GM19035 (cell line): ENCODE measurements at regions not wholly inside any gene's neighbourhood (a gene's known extent, or its start where the extent isn't known, plus 50 kb on each side); places are given as distances from the start of the nearest gene placed in this dataset.

ENCODE experiments used
- ATAC-seq: cut with Tn5 transposase; IDR thresholded peaks from one replicate; pipeline ENCODE4 v1.9.1; 2021; ENCODE audit not compliant: unreplicated experiment

- ATAC-seq, result no peak
These were observed 207.1 kb upstream of the ZC3H12A start for GRCh38 chr1:37267111-37267835.

DNA sequence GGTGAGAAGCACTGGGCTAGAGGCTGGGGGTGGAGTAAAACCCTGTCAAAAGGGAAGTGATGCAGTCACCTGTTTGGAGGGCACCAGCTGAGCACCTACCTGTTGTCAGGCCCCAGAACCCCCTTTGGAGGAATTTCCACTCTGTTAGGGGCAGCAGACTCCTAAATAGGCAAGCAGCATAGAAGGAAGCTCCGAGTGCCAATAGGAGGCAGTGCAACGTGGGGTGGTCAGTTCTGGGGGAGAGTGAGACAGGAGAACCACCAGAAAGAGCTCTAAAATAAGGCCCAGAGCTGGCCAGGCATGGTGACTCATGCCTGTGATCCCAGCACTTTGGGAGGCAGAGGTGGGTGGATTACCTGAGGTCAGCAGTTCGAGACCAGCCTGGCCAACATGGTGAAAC is 203.7 kb upstream of the ZC3H12A start:
- no peak for ATAC-seq

GRCh38 chr1:37272626-37273025 is 201.8 kb upstream of the ZC3H12A start:
- no peak for ATAC-seq

- no peak for ATAC-seq
These were observed 199.9 kb upstream of the ZC3H12A start for GRCh38 chr1:37274486-37274885.

DNA sequence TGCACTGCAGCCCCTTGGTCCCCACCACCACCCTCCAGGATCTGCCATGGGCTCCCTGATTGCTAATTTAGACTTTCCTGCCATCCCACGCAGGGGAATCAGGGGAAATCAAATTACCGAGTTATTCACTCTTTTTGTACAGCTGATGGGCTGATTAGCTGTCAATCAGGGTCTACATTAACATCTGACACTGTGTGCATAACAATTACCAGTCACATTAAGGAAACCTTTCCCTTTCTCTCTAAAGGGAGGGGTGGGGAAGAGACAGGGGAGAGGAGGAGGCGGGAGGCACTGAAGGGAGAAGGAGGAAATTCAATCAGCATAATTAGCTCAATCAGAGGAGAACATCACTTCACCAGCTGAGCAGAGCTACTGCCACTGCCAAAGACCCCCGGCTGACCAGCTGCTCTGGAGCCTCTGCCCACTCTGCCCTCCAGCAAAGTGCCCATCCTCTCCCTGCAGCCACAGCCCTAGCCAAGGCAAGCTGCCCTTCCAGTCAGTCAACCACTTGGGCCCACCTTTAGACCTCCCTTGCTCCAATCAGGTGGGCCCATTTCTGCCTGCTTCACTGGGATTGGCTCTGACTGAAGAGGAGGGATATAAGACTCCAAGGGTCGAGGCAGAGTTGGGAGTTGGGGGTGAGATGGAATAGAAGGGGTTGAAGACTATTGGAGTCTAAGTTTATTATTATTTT is 199.3 kb upstream of the ZC3H12A start:
- no peak for ATAC-seq

GRCh38 chr1:37277366-37277765 is 197.0 kb upstream of the ZC3H12A start:
- ATAC-seq, result no peak

DNA sequence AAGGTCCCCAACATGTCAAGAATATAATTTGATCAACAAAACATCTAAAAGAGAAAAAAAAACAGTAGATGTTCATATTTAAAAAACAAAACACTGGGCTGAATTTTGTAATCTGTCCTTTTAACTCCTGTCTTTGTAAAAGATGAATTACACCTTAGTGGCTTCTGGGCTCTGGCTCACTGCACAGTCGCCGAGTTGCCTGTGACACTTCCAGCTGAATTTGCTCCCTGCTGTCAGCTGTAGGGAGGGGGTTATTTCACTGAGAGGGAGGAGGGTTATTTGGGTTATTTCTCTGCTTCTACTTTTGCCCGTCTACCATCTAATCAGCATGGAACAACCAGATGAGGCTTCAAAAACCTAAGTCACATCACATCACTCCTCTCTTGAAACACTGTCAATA is 193.0 kb upstream of the ZC3H12A start:
- no peak for ATAC-seq

GRCh38 chr1:37282764-37283163 is 191.6 kb upstream of the ZC3H12A start:
- no peak for ATAC-seq

- no peak for ATAC-seq
These were observed 190.3 kb upstream of the ZC3H12A start for GRCh38 chr1:37284053-37284452.

- no peak for ATAC-seq
These were observed 187.5 kb upstream of the ZC3H12A start for GRCh38 chr1:37286881-37287280.

- ATAC-seq, result peak; percentile 95
These were observed 185.5 kb upstream of the ZC3H12A start for GRCh38 chr1:37288900-37289299.

DNA sequence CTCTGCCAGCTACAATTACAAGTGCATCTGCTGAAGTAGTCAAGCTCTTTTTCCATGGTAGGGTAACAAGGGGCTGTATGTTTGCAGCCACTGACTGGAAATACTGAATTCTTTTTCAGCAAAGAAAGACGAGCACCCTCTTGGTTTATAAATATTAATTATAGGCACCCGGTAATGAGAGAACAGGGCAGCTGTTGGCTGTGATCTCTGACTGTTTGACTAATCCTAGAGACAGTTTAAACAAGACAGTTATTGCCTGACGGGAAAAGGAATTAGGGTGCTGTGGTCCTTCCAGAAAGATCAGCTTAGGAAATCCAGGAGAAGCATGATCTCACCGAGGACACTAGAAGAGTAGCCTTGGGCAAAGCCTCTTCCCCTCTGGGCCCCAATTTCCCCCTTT is 183.7 kb upstream of the ZC3H12A start:
- ATAC-seq, result no peak

GRCh38 chr1:37292789-37293188 is 181.6 kb upstream of the ZC3H12A start:
- ATAC-seq, result no peak

DNA sequence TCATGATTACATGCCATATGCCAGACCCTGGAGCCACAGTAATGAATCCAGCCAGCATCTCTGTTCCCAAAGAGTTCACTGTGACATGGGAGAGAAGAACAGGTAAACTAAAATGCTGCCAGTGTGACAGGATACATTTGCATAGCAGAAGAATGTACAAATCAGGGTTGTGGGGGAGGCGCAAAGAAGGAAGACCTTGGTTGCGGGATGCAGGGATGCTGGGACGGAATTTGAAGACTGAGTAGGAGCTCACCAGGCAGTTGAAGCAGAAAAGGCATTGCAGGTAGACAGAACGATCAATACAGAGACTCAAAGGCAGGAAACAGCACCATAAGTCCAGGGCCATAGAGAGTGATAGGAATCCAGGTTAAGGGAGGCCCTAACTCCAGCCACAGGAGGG is 180.3 kb upstream of the ZC3H12A start:
- ATAC-seq, result no peak

GRCh38 chr1:37294529-37294928 is 179.9 kb upstream of the ZC3H12A start:
- no peak for ATAC-seq

DNA sequence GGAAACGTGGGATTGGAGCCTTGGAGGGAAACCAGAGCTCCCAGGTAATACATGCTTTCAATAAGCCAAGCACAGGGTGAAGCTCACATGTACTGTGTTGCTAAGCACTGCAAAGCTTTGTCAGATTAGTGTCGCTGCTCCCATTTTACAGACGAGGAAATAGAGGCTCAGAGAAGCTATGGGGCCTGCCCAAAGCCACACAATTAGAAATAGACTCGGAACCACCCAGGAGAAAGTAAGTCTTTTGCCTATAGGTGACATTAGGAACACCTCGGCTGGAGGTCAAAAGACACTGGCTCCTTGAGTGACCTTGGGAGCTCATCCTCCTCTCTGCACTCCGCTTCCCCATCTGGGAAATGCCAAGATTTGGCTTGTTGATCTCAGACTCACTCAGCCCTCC is 175.6 kb upstream of the ZC3H12A start:
- ATAC-seq, result no peak

DNA sequence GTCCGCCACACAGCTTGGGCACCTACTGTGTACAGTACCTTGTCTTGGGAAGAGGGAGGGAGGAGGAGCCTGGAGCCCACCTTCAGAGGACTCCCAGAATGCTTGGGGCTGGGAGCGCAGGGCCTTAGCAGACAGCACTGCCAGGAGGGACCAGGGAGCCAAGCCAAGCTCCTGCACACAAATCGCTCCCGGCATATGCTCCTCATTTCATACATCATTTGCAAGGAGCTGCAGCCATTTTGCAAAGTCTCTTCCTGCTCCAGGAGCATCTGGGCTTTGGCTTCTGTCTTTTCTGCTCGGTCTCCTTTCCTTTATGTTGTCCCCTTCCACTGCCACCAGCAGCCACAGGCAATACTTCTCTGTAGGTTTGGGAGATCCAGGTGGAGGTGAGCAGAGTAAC is 175.2 kb upstream of the ZC3H12A start:
- ATAC-seq, result no peak

DNA sequence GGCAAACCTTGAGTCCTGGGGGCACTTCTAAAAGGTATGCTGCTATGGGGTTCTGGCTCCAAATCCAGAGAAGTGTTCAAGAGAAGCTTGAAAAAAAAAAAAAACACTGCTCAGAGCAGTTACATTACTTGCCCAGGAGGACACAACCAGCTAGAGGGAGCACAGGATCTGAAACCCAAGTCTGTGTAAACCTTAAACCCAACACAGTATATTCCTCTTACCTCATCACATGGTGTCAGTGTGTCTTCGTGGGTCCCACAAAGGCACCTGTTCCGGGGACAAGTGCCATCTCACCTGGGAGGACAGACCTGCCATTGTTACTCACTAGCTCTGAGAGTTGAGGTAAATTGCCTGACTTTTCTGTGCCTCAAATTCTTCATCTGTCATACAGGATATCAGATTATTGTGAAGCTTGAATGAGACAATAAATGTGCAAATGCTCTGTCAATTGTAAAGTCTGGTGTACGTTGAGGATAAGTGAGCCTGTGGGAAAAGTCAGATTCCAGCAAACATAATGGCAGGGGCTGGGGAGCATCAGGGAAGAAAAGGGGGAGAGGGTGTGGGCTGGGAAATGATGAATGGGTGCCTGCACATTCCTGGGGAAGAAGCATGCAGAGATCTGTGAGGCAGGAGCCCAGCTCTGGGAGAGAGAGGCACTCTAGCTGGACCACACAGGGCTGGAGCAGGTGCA is 170.4 kb upstream of the ZC3H12A start:
- ATAC-seq, result no peak

DNA sequence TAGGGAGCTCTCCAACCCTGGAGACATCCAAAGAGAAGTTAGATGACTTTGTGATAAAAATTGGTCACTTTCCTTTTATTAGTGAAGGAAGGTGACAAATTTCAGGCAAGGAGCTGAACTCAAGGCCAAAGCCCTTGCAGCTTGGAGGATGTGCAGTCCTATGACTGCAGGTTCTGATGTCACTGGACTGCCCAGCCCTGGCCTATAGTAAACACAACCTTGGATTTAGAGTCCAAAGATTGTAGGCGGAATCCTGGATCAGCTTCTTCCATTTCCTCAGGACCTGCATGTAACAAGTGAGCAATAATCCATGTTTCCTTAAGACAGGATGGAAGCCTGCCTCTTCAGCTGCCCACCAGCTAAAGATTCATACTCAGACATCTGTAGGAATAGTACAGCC is 169.3 kb upstream of the ZC3H12A start:
- ATAC-seq, result no peak

DNA sequence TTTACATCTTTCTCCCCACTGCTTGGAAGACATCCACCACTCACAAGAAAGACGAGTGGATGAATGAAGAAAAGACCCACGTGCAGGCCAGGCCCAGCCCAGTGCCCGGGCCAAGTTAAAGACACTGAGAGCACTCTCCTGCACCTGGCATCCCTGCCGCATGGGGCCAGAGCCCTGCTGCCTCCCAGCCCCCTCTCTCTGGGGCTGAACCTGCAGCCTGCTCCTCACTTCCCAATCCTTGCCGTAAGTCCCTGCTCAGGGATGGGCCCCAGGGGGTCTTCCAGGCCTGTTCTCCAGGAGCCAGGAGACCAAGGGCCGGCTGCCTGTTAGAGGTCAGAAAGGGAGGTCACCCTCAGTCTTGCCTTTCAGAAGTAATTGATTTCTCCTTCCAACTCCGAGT is 168.5 kb upstream of the ZC3H12A start:
- no peak for ATAC-seq

GRCh38 chr1:37306461-37306860 is 167.9 kb upstream of the ZC3H12A start:
- no peak for ATAC-seq

GRCh38 chr1:37306871-37307270 is 167.5 kb upstream of the ZC3H12A start:
- ATAC-seq, result no peak
